Right ventricle myocardium inferior (tissue), 1 donor: ENCODE measurements at regions not wholly inside any gene's neighbourhood (a gene's known extent, or its start where the extent isn't known, plus 50 kb on each side); places are given as distances from the start of the nearest gene placed in this dataset.
"Not testable (repeated sequence)": the region's sequence is repeated elsewhere in the genome, so short reads cannot be mapped to it uniquely, and the experiment has no call there.

Experiments used
- ATAC-seq: fragments of 200-7000 bp; cut with Tn5 transposase; one replicate; pipeline ENCODE4 v1.9.1; 2020; ENCODE audit warnings: mild to moderate bottlenecking, moderate library complexity
- DNase-seq: peaks from one replicate; pipeline ENCODE4 v3.0.0; 2021; ENCODE audit errors: missing footprints
- intact Hi-C: fragments of 100-400 bp; cut with DNase I; formaldehyde crosslinking; loops from one replicate; pipeline ENCODE4 v1.11.0; 2022
- donor health status: DM: no; HTN: yes; CAD: no; lungs with severe emphysema.

GRCh38 chr21:13303763-13304162 lies 305.8 kb upstream of the POTED start:
- ATAC-seq, intact Hi-C loops, DNase-seq: not testable (repeated sequence)

GRCh38 chr21:13304901-13305300 lies 304.7 kb upstream of the POTED start:
- ATAC-seq, DNase-seq, intact Hi-C loops: not testable (repeated sequence)

GRCh38 chr21:13310120-13310519 lies 299.5 kb upstream of the POTED start:
- ATAC-seq, intact Hi-C loops: not testable (repeated sequence)
- DNase-seq: peak; percentile 50

- ATAC-seq, DNase-seq, intact Hi-C loops: not testable (repeated sequence)
Measured at GRCh38 chr21:13310570-13311524, 298.7 kb upstream of the POTED start.

GRCh38 chr21:13318718-13319117 lies 290.9 kb upstream of the POTED start:
- intact Hi-C loops, DNase-seq: not testable (repeated sequence)
- peak; percentile 31 for ATAC-seq

- ATAC-seq, DNase-seq, intact Hi-C loops: not testable (repeated sequence)
Measured at GRCh38 chr21:13321919-13322318, 287.7 kb upstream of the POTED start.

DNA sequence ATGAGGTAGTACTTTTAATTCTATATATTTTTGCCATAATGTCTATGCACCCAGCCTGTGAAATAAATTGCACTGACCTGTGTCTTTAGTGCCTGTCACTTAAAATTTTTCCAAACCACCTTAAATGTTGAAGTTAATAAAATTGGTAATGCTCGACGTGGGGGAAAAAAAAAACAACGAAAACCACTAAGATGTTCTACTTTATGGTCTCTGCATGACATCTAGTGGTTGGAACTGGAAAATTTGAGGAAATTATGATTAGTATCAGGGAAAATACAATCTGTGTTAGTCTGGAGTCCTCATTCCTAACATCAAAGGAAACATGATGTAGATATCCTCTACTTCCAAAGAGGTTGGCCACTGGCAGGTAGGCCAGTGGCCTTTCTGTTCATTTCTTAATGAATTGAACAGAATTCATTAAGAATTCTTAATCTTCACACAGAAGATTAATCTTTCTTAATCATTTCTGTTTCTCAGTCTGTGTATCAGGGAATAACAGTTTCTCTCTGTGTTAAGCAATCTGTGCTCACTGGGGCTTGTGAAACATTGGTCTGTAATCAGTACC lies 268.8 kb upstream of the POTED start:
- ATAC-seq, intact Hi-C loops, DNase-seq: not testable (repeated sequence)

DNA sequence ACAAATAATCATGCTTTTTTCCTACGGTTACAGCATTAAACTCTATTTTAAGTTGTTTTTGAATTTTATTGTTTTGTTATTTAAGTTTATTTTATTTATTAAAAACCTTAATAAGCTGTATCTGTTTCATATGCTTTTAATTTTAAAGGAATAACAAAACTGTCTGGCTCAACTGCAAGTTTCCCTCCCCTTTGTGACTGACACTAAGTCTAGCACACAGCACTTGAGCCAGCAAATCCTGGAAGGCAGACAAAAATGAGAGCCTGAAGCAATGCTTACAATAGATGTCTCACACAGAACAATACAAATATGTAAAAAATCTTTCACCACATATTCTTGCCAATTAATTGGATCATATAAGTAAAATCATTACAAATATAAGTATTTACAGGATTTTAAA lies 258.1 kb upstream of the POTED start:
- ATAC-seq, DNase-seq, intact Hi-C loops: not testable (repeated sequence)

- DNase-seq, ATAC-seq, intact Hi-C loops: not testable (repeated sequence)
Measured at GRCh38 chr21:13360175-13360574, 249.4 kb upstream of the POTED start.

- DNase-seq (no peak), ATAC-seq (no peak)
- intact Hi-C loops: no loop called here
Measured at GRCh38 chr21:13368200-13368599, 241.4 kb upstream of the POTED start.

GRCh38 chr21:13372721-13373120 lies 236.9 kb upstream of the POTED start:
- intact Hi-C loops, ATAC-seq, DNase-seq: not testable (repeated sequence)

DNA sequence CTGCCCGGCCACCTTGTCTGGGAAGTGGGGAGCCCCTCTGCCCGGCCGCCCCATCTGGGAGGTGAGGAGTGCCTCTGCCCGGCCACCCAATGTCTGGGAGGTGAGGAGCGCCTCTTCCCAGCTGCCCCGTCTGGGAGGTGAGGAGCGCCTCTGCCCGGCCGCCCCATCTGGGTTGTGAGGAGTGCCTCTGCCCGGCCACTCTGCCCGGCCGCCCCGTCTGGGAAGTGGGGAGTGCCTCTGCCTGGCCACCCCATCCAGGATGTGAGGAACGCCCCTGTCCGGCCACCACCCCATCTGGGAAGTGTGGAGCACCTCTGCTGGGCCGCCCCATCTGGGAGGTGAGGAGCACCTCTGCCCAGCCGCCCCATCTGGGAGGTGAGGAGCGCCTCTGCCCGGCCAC lies 230.6 kb upstream of the POTED start:
- ATAC-seq, DNase-seq, intact Hi-C loops: not testable (repeated sequence)

- intact Hi-C loops, DNase-seq, ATAC-seq: not testable (repeated sequence)
Measured at GRCh38 chr21:13379566-13379965, 230.0 kb upstream of the POTED start.

GRCh38 chr21:13380561-13380960 lies 229.0 kb upstream of the POTED start:
- DNase-seq, intact Hi-C loops, ATAC-seq: not testable (repeated sequence)

DNA sequence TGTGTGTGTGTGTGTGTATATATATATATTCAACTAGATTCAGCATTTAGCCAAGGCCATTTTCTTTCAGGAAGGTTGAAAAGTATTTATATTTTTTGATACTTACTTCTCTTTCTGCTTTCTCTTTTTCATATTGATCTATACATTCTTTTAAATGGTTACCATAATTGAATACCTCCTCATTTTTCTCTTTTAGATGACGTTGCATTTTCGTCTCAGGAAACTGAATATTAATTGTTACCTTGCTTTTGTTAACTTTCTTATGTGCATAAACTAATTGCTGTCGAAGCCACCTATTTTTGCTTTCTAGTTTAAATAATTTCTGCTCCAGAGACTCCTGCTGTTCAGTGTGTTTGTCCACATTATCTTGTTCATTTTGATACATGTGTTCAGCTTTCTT lies 225.4 kb upstream of the POTED start:
- ATAC-seq, intact Hi-C loops, DNase-seq: not testable (repeated sequence)

DNA sequence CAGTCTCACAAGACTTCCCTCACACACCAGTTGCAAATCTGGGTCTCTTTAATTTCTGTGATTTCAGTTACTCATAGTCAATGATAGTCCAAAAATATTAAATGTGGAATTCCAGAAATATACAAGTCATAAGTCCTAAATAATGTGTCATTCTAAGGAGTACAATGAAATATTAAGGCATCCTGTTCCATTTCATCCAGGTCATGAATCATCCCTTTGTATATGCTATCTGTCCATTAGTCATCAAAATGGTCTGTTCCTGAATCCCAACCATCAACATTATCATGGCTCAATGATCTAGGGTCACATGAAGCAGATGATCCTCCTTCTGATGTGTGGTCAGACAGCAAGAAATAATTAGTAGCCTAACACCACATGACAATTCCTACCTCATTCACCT lies 200.4 kb upstream of the POTED start:
- ATAC-seq, DNase-seq, intact Hi-C loops: not testable (repeated sequence)

- ATAC-seq: not testable (repeated sequence)
Measured at GRCh38 chr21:13435863-13436262, 173.7 kb upstream of the POTED start.

DNA sequence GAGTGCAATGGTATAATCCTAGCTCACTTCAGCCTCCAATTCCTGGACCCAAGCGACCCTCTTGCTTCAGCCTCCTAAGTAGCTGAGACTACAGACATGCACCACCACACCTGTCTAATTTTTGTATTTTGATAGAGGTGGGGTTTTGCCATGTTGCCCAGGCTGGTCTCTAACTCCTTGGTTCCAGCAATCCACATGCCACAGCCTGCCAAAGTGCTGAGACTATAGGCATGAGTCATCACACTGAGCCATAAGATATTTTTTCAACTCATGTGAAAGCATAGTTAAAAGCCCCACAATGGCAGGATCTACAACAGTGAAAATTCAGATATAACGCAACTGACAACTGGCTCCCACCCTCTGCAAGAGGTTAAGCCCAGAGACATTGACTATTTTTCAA lies 161.8 kb upstream of the POTED start:
- DNase-seq, ATAC-seq, intact Hi-C loops: not testable (repeated sequence)

More at GRCh38 chr21:13435863-13436262, 173.7 kb upstream of the POTED start:
- DNase-seq, intact Hi-C loops: not testable (repeated sequence)

GRCh38 chr21:13463562-13463961 lies 146.0 kb upstream of the POTED start:
- ATAC-seq, intact Hi-C loops, DNase-seq: not testable (repeated sequence)
